Epidermal melanocyte (primary cell): ENCODE measurements at regions not wholly inside any gene's neighbourhood (a gene's known extent, or its start where the extent isn't known, plus 50 kb on each side); places are given as distances from the start of the nearest gene placed in this dataset.
"Not testable (repeated sequence)": the region's sequence is repeated elsewhere in the genome, so short reads cannot be mapped to it uniquely, and the experiment has no call there.

Source experiments
- DNase-seq: peaks from one replicate; pipeline ENCODE4 v3.0.0; 2011; ENCODE audit warnings: low spot score; ENCODE audit not compliant: insufficient read length

GRCh38 chr20:48406912-48407340 lies 420.9 kb downstream of the PREX1 start:
- DNase-seq: no peak

GRCh38 chr20:48406498-48406897 lies 421.3 kb downstream of the PREX1 start:
- no peak for DNase-seq

- no peak for DNase-seq
Measured at GRCh38 chr20:48405909-48406308, 421.9 kb downstream of the PREX1 start.

GRCh38 chr20:48404598-48404997 lies 423.2 kb downstream of the PREX1 start:
- DNase-seq: no peak

- no peak for DNase-seq
Measured at GRCh38 chr20:48403167-48403761, 424.5 kb downstream of the PREX1 start.

- no peak for DNase-seq
Measured at GRCh38 chr20:48401359-48401758, 426.4 kb downstream of the PREX1 start.

GRCh38 chr20:48400009-48400408 lies 427.8 kb downstream of the PREX1 start:
- DNase-seq: no peak

GRCh38 chr20:48398506-48399449 lies 429.0 kb downstream of the PREX1 start:
- no peak for DNase-seq

GRCh38 chr20:48396981-48397861 lies 430.6 kb downstream of the PREX1 start:
- not testable (repeated sequence) for DNase-seq

- DNase-seq: no peak
Measured at GRCh38 chr20:48395816-48396546, 431.8 kb downstream of the PREX1 start.

GRCh38 chr20:48394415-48395081 lies 433.3 kb downstream of the PREX1 start:
- no peak for DNase-seq

- DNase-seq: no peak
Measured at GRCh38 chr20:48393737-48394314, 434.0 kb downstream of the PREX1 start.

GRCh38 chr20:48393311-48393685 lies 434.5 kb downstream of the PREX1 start:
- DNase-seq: no peak

GRCh38 chr20:48392407-48393310 lies 435.1 kb downstream of the PREX1 start:
- DNase-seq: no peak

GRCh38 chr20:48390981-48391380 lies 436.8 kb downstream of the PREX1 start:
- no peak for DNase-seq

GRCh38 chr20:48387675-48388074 lies 440.1 kb downstream of the PREX1 start:
- no peak for DNase-seq

- DNase-seq: no peak
Measured at GRCh38 chr20:48385527-48385926, 442.3 kb downstream of the PREX1 start.

GRCh38 chr20:48385114-48385513 lies 442.7 kb downstream of the PREX1 start:
- DNase-seq: no peak
